ENCODE measurements at regions not wholly inside any gene's neighbourhood (a gene's known extent, or its start where the extent isn't known, plus 50 kb on each side); places are given as distances from the start of the nearest gene placed in this dataset.

DNA sequence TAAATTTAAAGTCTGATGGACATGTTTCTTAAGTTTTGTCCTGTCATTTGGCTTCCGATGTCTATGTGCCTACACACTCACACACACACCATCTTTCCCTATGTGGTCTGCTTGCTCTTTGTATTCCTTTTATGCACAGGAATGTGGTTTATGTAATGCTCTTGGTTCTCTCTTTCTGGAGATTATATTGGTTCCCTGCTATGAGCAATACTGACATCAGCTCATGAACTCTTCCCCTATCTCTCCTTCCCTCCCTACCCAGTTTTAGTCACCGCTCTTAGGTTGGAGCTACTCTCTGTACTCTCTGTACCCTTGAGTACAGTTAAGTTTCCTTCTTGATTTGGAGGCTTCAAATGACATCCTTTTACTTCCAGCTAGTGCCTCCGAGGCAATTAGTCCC, 77.9 kb upstream of the MVB12B start:
- TF ChIP-seq EP300 (IDR thresholded peaks at IDR 0.05), result no peak
- TF ChIP-seq, protein P1, sequence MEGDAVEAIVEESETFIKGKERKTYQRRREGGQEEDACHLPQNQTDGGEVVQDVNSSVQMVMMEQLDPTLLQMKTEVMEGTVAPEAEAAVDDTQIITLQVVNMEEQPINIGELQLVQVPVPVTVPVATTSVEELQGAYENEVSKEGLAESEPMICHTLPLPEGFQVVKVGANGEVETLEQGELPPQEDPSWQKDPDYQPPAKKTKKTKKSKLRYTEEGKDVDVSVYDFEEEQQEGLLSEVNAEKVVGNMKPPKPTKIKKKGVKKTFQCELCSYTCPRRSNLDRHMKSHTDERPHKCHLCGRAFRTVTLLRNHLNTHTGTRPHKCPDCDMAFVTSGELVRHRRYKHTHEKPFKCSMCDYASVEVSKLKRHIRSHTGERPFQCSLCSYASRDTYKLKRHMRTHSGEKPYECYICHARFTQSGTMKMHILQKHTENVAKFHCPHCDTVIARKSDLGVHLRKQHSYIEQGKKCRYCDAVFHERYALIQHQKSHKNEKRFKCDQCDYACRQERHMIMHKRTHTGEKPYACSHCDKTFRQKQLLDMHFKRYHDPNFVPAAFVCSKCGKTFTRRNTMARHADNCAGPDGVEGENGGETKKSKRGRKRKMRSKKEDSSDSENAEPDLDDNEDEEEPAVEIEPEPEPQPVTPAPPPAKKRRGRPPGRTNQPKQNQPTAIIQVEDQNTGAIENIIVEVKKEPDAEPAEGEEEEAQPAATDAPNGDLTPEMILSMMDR (IDR thresholded peaks at IDR 0.05), result no peak
- TF ChIP-seq POLR2A (IDR thresholded peaks at IDR 0.05), result no peak
